Body of pancreas (tissue), 4 donors: ENCODE measurements at regions not wholly inside any gene's neighbourhood (a gene's known extent, or its start where the extent isn't known, plus 50 kb on each side); places are given as distances from the start of the nearest gene placed in this dataset.

Experiments used
- ATAC-seq: fragments of 150-250 bp; one replicate; pipeline ENCODE4 v1.9.1; 2016
- DNase-seq, 4 donors: peaks; one replicate each; pipeline ENCODE4 v3.0.0-alpha.2; 2019
- H3K27ac ChIP-seq, 4 donors: fragments of 200-600 bp; sonication (generic); 1 replicate in 3 of 4; 2 replicates in 1 of 4; pipeline versions ENCODE4 v1.5.1 to v1.6.1; 2016 to 2019; ENCODE audit warnings: mild to moderate bottlenecking in 1 of 4, mixed read lengths in 1 of 4, moderate library complexity in 1 of 4
- H3K27me3 ChIP-seq, 2 donors: fragments of 200-600 bp; sonication (generic); one replicate each; pipeline ENCODE4 v1.6.0; 2016; ENCODE audit warnings: mild to moderate bottlenecking in 1 of 2
- H3K36me3 ChIP-seq, 2 donors: fragments of 200-600 bp; sonication (generic); replicated peaks in 1 of 2; 2 replicates each; pipeline ENCODE4 v1.5.1; 2016; ENCODE audit warnings: low read depth in 2 of 2; ENCODE audit not compliant: insufficient read depth in 1 of 2
- H3K4me1 ChIP-seq: fragments of 200-600 bp; sonication (generic); one replicate; pipeline ENCODE4 v1.6.0; 2016
- H3K4me3 ChIP-seq, 2 donors: fragments of 200-600 bp; sonication (generic); 1 replicate in 1 of 2; 2 replicates in 1 of 2; pipeline ENCODE4 v1.5.1; 2016 to 2019
- H3K9me3 ChIP-seq, 3 donors: fragments of 200-600 bp; sonication (generic); 1 replicate in 2 of 3; 2 replicates in 1 of 3; pipeline ENCODE4 v1.5.1; 2016
- POLR2A ChIP-seq, 3 donors: fragments of 450-650 bp; IDR thresholded peaks; one replicate each; pipeline ENCODE4 v1.6.1; 2016; ENCODE audit warnings: antibody characterized with exemption in 3 of 3, mild to moderate bottlenecking in 2 of 3
- WGBS, 2 donors: methylation state at CpG; one replicate each; pipeline ENCODE4 v1.1.5; 2017; 5-methylcytosine and 5-hydroxymethylcytosine counted together
- intact Hi-C: fragments of 100-400 bp; cut with DNase I; formaldehyde crosslinking; loops from one replicate; pipeline ENCODE4 v1.15.1; 2023
- TF ChIP-seq, protein P1 (sequence below), 7 experiments: fragments of 450-650 bp in 4 of 7; fragments of 200-600 bp in 3 of 7; sonication (generic) in 3 of 7; IDR thresholded peaks; one replicate each; pipeline ENCODE4 v1.5.1; 2016 to 2019; ENCODE audit warnings: antibody characterized with exemption in 7 of 7

DNA sequence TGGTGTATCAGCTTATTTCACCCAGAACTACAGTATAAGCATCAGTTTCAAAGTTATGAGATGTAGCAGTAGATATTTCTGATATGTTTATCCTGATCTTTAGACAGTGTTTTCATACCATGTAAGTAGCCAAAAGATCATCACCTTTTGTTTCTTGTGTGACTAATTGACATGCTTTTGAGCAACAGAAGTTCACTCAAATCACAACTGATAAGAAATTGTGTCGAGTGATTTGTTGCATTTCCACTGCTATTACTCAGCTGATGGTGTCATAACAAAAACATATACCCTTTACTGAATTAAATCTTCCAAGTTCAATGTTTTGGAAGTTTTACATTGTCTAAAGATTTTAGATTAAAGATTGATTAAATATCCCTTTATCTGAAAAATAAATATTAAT is 324.5 kb downstream of the TUSC1 start:
- 13 to 23% methylated on average over 1 of the region's 1 CpG for WGBS, 2 donors
- TF ChIP-seq POLR2A (IDR thresholded peaks at IDR 0.05): no peak
- TF ChIP-seq, protein P1, sequence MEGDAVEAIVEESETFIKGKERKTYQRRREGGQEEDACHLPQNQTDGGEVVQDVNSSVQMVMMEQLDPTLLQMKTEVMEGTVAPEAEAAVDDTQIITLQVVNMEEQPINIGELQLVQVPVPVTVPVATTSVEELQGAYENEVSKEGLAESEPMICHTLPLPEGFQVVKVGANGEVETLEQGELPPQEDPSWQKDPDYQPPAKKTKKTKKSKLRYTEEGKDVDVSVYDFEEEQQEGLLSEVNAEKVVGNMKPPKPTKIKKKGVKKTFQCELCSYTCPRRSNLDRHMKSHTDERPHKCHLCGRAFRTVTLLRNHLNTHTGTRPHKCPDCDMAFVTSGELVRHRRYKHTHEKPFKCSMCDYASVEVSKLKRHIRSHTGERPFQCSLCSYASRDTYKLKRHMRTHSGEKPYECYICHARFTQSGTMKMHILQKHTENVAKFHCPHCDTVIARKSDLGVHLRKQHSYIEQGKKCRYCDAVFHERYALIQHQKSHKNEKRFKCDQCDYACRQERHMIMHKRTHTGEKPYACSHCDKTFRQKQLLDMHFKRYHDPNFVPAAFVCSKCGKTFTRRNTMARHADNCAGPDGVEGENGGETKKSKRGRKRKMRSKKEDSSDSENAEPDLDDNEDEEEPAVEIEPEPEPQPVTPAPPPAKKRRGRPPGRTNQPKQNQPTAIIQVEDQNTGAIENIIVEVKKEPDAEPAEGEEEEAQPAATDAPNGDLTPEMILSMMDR (IDR thresholded peaks at IDR 0.05): no peak
- intact Hi-C loops: no loop called here
- H3K4me1 ChIP-seq: no peaks in the 10 kb centered on the region
- DNase-seq: no peak
- no peak overlapping the region for H3K27ac ChIP-seq
- no peak for ATAC-seq
- H3K9me3 ChIP-seq: peaks cover 0 to 14% (median 0%) of the 10 kb centered on the region in 3 donors
- no peaks in the 10 kb centered on the region for H3K36me3 ChIP-seq
- H3K4me3 ChIP-seq: no peak overlapping the region
- H3K27me3 ChIP-seq: no peaks in the 10 kb centered on the region

GRCh38 chr9:25350011-25350410 is 328.2 kb downstream of the TUSC1 start:
- H3K4me1 ChIP-seq: no peaks in the 10 kb centered on the region
- no peak overlapping the region for H3K4me3 ChIP-seq
- 70 to 77% methylated on average over 2 of the region's 2 CpGs for WGBS, 2 donors
- H3K27me3 ChIP-seq: no peaks in the 10 kb centered on the region
- ATAC-seq: no peak
- H3K9me3 ChIP-seq: no peaks in the 10 kb centered on the region
- H3K36me3 ChIP-seq: no peaks in the 10 kb centered on the region
- intact Hi-C loops: no loop called here
- TF ChIP-seq POLR2A (IDR thresholded peaks at IDR 0.05): no peak
- TF ChIP-seq, protein P1 (IDR thresholded peaks at IDR 0.05): no peak
- no peak overlapping the region for H3K27ac ChIP-seq
- no peak for DNase-seq

GRCh38 chr9:25322142-25322541 is 356.1 kb downstream of the TUSC1 start:
- Histone ChIP-seq H3K27me3 (no peaks in the 10 kb centered on the region), H3K4me3 (no peak overlapping the region), H3K27ac (no peak overlapping the region), H3K4me1 (no peaks in the 10 kb centered on the region), H3K36me3 (no peaks in the 10 kb centered on the region), H3K9me3 (no peaks in the 10 kb centered on the region)
- intact Hi-C loops: no loop called here
- DNase-seq (no peak), ATAC-seq (no peak)
- 72 to 74% methylated on average over 8 of the region's 8 CpGs for WGBS, 2 donors
- TF ChIP-seq, protein P1 (IDR thresholded peaks at IDR 0.05): no peak
- no peak for TF ChIP-seq POLR2A (IDR thresholded peaks at IDR 0.05)

GRCh38 chr9:25310961-25311360 is 367.3 kb downstream of the TUSC1 start:
- DNase-seq: no peak
- no peak overlapping the region for H3K4me3 ChIP-seq
- no peaks in the 10 kb centered on the region for H3K27me3 ChIP-seq
- no peaks in the 10 kb centered on the region for H3K36me3 ChIP-seq
- no peak for ATAC-seq
- no peak for TF ChIP-seq POLR2A (IDR thresholded peaks at IDR 0.05)
- TF ChIP-seq, protein P1 (IDR thresholded peaks at IDR 0.05): no peak
- no peak overlapping the region for H3K27ac ChIP-seq
- no peaks in the 10 kb centered on the region for H3K9me3 ChIP-seq
- no peaks in the 10 kb centered on the region for H3K4me1 ChIP-seq
- intact Hi-C loops: no loop called here
- WGBS, 2 donors: 53 to 55% methylated on average over 1 of the region's 1 CpG

DNA sequence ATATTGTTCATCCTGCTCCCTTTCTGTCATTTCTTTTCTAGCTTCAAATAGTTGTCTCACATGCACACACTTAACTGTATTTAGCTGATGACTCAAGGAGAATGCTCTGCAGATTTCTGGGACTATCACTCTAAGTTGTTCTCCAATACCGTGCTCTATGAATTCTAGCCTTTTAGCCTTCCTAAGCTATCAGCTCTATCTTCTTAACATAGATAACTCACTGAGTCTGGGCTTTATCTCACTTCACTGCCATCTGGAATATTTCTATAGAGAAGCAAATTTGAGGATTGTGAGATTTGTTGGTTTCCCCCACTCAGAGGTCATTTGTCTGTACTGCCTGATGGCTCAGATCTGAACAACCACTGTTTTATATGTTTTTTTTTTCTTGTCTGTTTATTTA is 369.7 kb downstream of the TUSC1 start:
- TF ChIP-seq, protein P1 (IDR thresholded peaks at IDR 0.05): no peak
- TF ChIP-seq POLR2A (IDR thresholded peaks at IDR 0.05): no peak
- intact Hi-C loops: no loop called here
- no peaks in the 10 kb centered on the region for H3K36me3 ChIP-seq
- H3K9me3 ChIP-seq: no peaks in the 10 kb centered on the region
- no peaks in the 10 kb centered on the region for H3K4me1 ChIP-seq
- no peak overlapping the region for H3K4me3 ChIP-seq
- 41% methylated on average over 1 of the region's 1 CpG for WGBS, 2 donors
- no peak overlapping the region for H3K27ac ChIP-seq
- no peaks in the 10 kb centered on the region for H3K27me3 ChIP-seq
- ATAC-seq (no peak), DNase-seq (no peak)
